Keratinocyte (primary cell): ENCODE measurements at regions not wholly inside any gene's neighbourhood (a gene's known extent, or its start where the extent isn't known, plus 50 kb on each side); places are given as distances from the start of the nearest gene placed in this dataset.

ENCODE experiments used
- CTCF ChIP-seq, 3 experiments: IDR thresholded peaks in 1 of 3; conservative IDR thresholded peaks in 1 of 3; optimal IDR thresholded peaks in 1 of 3; 2 replicates in 2 of 3; 3 replicates in 1 of 3; pipeline versions ENCODE3 to v1.5.1; 2011; ENCODE audit warnings: low read length in 3 of 3, mild to moderate bottlenecking in 3 of 3, moderate library complexity in 2 of 3, control low read depth in 1 of 3, inconsistent platforms in 1 of 3; ENCODE audit not compliant: insufficient read depth in 2 of 3; ENCODE audit errors: extremely low read depth in 1 of 3
- EZH2 ChIP-seq: IDR thresholded peaks from one replicate; pipeline ENCODE4 v1.6.1; 2012; ENCODE audit warnings: inconsistent platforms, mild to moderate bottlenecking, low read length, moderate library complexity

GRCh38 chr1:87666681-87667080 lies 338.0 kb downstream of the LMO4 start:
- TF ChIP-seq CTCF (optimal IDR thresholded peaks at IDR 0.05 in 1 of 3, IDR thresholded peaks at IDR 0.05 in 1 of 3, conservative IDR thresholded peaks at IDR 0.05 in 1 of 3; ENCODE audit: extremely low read depth in 1 of 3, insufficient read depth in 2 of 3, low read length in 3 of 3): no peak
- TF ChIP-seq EZH2: no peak
